ENCODE measurements at regions not wholly inside any gene's neighbourhood (a gene's known extent, or its start where the extent isn't known, plus 50 kb on each side); places are given as distances from the start of the nearest gene placed in this dataset.
A peak's percentile ranks its signal among the peaks of the same experiment; 100 is the strongest.

DNA sequence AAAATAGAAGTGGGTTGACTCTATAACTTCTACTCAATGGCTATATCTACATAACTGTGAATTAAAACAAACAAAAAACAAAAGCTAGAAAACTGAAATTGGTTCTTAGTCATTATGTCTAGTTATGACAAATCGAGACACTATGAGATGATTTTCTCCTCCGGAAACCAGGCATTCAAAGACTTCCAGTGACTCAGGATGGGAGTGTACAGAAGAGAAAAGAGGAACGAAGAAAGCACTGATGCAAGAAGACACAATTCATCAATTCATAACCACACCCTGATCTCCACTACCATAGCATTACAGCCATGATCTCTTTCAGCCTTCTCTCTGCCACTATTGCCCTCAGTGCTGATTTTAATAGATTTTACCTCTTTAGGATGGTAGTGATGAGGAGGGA is 253.6 kb downstream of the CBLL2 start:
- no peak for TF ChIP-seq MEF2B (IDR thresholded peaks at IDR 0.05; ENCODE audit: partially characterized antibody, poor library complexity, severe bottlenecking)
- TF ChIP-seq NR2F1 (conservative IDR thresholded peaks at IDR 0.05): no peak
- TF ChIP-seq ATF7 (IDR thresholded peaks at IDR 0.05; ENCODE audit: low read depth): peak; percentile 84
- TF ChIP-seq, protein P1, sequence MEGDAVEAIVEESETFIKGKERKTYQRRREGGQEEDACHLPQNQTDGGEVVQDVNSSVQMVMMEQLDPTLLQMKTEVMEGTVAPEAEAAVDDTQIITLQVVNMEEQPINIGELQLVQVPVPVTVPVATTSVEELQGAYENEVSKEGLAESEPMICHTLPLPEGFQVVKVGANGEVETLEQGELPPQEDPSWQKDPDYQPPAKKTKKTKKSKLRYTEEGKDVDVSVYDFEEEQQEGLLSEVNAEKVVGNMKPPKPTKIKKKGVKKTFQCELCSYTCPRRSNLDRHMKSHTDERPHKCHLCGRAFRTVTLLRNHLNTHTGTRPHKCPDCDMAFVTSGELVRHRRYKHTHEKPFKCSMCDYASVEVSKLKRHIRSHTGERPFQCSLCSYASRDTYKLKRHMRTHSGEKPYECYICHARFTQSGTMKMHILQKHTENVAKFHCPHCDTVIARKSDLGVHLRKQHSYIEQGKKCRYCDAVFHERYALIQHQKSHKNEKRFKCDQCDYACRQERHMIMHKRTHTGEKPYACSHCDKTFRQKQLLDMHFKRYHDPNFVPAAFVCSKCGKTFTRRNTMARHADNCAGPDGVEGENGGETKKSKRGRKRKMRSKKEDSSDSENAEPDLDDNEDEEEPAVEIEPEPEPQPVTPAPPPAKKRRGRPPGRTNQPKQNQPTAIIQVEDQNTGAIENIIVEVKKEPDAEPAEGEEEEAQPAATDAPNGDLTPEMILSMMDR (IDR thresholded peaks at IDR 0.05 in 2 of 3, conservative IDR thresholded peaks at IDR 0.05 in 1 of 3; ENCODE audit: control insufficient read depth in 2 of 3, extremely low read depth in 1 of 3, insufficient read depth in 1 of 3, low read depth in 3 of 3, low read length in 3 of 3): no peak
- no peak for TF ChIP-seq MXI1 (IDR thresholded peaks at IDR 0.05; ENCODE audit: low read depth, low read length)
- no peak; a peak in 1 of 4 replicates for TF ChIP-seq BHLHE40 (IDR thresholded peaks at IDR 0.05; ENCODE audit: borderline replicate concordance in 1 of 2, low read depth in 2 of 2, low read length in 1 of 2)
- TF ChIP-seq, protein P2, sequence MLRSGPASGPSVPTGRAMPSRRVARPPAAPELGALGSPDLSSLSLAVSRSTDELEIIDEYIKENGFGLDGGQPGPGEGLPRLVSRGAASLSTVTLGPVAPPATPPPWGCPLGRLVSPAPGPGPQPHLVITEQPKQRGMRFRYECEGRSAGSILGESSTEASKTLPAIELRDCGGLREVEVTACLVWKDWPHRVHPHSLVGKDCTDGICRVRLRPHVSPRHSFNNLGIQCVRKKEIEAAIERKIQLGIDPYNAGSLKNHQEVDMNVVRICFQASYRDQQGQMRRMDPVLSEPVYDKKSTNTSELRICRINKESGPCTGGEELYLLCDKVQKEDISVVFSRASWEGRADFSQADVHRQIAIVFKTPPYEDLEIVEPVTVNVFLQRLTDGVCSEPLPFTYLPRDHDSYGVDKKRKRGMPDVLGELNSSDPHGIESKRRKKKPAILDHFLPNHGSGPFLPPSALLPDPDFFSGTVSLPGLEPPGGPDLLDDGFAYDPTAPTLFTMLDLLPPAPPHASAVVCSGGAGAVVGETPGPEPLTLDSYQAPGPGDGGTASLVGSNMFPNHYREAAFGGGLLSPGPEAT (IDR thresholded peaks at IDR 0.05; ENCODE audit: low read depth): 0 out of 2 replicates have a peak, but pooled peaks have one; percentile 23
- TF ChIP-seq ZNF24 (IDR thresholded peaks at IDR 0.05): peak; percentile 85
- no peak for TF ChIP-seq RAD21 (IDR thresholded peaks at IDR 0.05; ENCODE audit: insufficient read depth, low read depth, low read length)
- peak; percentile 53 to 92; a peak in 3 of 4 replicates for TF ChIP-seq EP300 (IDR thresholded peaks at IDR 0.05; ENCODE audit: borderline replicate concordance in 1 of 2, control insufficient read depth in 1 of 2, low read depth in 2 of 2, low read length in 2 of 2)
- TF ChIP-seq, protein P3, sequence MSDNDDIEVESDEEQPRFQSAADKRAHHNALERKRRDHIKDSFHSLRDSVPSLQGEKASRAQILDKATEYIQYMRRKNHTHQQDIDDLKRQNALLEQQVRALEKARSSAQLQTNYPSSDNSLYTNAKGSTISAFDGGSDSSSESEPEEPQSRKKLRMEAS (IDR thresholded peaks at IDR 0.05; ENCODE audit: low read depth, low read length): no peak
- TF ChIP-seq, protein P4, sequence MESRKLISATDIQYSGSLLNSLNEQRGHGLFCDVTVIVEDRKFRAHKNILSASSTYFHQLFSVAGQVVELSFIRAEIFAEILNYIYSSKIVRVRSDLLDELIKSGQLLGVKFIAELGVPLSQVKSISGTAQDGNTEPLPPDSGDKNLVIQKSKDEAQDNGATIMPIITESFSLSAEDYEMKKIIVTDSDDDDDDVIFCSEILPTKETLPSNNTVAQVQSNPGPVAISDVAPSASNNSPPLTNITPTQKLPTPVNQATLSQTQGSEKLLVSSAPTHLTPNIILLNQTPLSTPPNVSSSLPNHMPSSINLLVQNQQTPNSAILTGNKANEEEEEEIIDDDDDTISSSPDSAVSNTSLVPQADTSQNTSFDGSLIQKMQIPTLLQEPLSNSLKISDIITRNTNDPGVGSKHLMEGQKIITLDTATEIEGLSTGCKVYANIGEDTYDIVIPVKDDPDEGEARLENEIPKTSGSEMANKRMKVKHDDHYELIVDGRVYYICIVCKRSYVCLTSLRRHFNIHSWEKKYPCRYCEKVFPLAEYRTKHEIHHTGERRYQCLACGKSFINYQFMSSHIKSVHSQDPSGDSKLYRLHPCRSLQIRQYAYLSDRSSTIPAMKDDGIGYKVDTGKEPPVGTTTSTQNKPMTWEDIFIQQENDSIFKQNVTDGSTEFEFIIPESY (IDR thresholded peaks at IDR 0.05): no peak
- no peak for TF ChIP-seq POLR2AphosphoS5 (IDR thresholded peaks at IDR 0.05; ENCODE audit: low read length)
